DND-41 (cell line): ENCODE measurements at regions not wholly inside any gene's neighbourhood (a gene's known extent, or its start where the extent isn't known, plus 50 kb on each side); places are given as distances from the start of the nearest gene placed in this dataset.

Experiments
- EZH2 ChIP-seq: IDR thresholded peaks from 3 replicates; pipeline ENCODE4 v1.6.1; 2012; ENCODE audit warnings: borderline replicate concordance, low read depth, mild to moderate bottlenecking, moderate library complexity, low read length, inconsistent platforms; ENCODE audit not compliant: severe bottlenecking
- TF ChIP-seq, protein P1 (sequence below): IDR thresholded peaks from 2 replicates; pipeline ENCODE4 v1.5.1; 2012; ENCODE audit warnings: borderline replicate concordance, low read length, moderate library complexity, mild to moderate bottlenecking; ENCODE audit not compliant: poor library complexity, severe bottlenecking; ENCODE audit errors: extremely low read depth

DNA sequence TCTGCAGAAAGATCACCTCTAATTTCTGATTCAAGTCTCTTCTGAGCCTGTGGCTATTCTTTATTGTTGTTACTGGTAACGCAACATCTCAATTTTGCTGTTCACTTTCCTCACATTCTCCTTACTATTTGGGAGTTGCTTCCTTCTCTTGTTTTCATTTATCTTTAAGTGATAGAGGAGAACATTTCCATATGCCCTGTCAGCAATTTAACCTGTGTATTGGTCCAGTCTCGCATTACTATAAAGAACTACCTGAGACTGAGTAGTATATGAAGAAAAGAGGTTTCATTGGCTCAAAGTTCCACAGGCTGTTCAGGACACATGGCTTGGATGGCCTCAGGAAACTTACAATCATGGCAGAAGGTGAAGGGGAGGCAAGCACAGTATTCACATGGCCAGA lies 1025.1 kb downstream of the OTOL1 start:
- TF ChIP-seq, protein P1, sequence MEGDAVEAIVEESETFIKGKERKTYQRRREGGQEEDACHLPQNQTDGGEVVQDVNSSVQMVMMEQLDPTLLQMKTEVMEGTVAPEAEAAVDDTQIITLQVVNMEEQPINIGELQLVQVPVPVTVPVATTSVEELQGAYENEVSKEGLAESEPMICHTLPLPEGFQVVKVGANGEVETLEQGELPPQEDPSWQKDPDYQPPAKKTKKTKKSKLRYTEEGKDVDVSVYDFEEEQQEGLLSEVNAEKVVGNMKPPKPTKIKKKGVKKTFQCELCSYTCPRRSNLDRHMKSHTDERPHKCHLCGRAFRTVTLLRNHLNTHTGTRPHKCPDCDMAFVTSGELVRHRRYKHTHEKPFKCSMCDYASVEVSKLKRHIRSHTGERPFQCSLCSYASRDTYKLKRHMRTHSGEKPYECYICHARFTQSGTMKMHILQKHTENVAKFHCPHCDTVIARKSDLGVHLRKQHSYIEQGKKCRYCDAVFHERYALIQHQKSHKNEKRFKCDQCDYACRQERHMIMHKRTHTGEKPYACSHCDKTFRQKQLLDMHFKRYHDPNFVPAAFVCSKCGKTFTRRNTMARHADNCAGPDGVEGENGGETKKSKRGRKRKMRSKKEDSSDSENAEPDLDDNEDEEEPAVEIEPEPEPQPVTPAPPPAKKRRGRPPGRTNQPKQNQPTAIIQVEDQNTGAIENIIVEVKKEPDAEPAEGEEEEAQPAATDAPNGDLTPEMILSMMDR = no peak
- TF ChIP-seq EZH2 = no peak
